Muscle of back (tissue), 3 donors: ENCODE measurements at regions not wholly inside any gene's neighbourhood (a gene's known extent, or its start where the extent isn't known, plus 50 kb on each side); places are given as distances from the start of the nearest gene placed in this dataset.
A peak's percentile ranks its signal among the peaks of the same experiment; 100 is the strongest.
"Not testable (repeated sequence)": the region's sequence is repeated elsewhere in the genome, so short reads cannot be mapped to it uniquely, and the experiment has no call there.

Experiments used
- DNase-seq, 3 donors: peaks; one replicate each; pipeline versions ENCODE4 v3.0.0 to v3.0.0-alpha.2; 2013

- DNase-seq = no peak
Observed at GRCh38 chr1:58836408-58836807, 52.6 kb upstream of the JUN start.

- DNase-seq = no peak
Observed at GRCh38 chr1:58837886-58838285, 54.0 kb upstream of the JUN start.

GRCh38 chr1:58839147-58839795, 55.4 kb upstream of the JUN start:
- DNase-seq = no peak

- no peak for DNase-seq
Observed at GRCh38 chr1:58839846-58840835, 56.3 kb upstream of the JUN start.

- no peak for DNase-seq
Observed at GRCh38 chr1:58841455-58841854, 57.6 kb upstream of the JUN start.

GRCh38 chr1:58842941-58843340, 59.1 kb upstream of the JUN start:
- DNase-seq = no peak

- no peak for DNase-seq
Observed at GRCh38 chr1:58844176-58844575, 60.3 kb upstream of the JUN start.

GRCh38 chr1:58845942-58846341, 62.1 kb upstream of the JUN start:
- DNase-seq = no peak

- peak in 2 of 3 donors; percentile 25 to 97 for DNase-seq
Observed at GRCh38 chr1:58848818-58849411, 65.1 kb upstream of the JUN start.

GRCh38 chr1:58849551-58849950, 65.7 kb upstream of the JUN start:
- DNase-seq = no peak

GRCh38 chr1:58850636-58851035, 66.8 kb upstream of the JUN start:
- peak in 1 of 3 donors; percentile 39 for DNase-seq

- DNase-seq = no peak
Observed at GRCh38 chr1:58852731-58853485, 69.1 kb upstream of the JUN start.

GRCh38 chr1:58854576-58854975, 70.7 kb upstream of the JUN start:
- no peak for DNase-seq

- DNase-seq = no peak
Observed at GRCh38 chr1:58855274-58856165, 71.7 kb upstream of the JUN start.

GRCh38 chr1:58856281-58856680, 72.4 kb upstream of the JUN start:
- not testable (repeated sequence) for DNase-seq

GRCh38 chr1:58857680-58858673, 74.1 kb upstream of the JUN start:
- no peak for DNase-seq

- DNase-seq = no peak
Observed at GRCh38 chr1:58859769-58860485, 76.1 kb upstream of the JUN start.

GRCh38 chr1:58861076-58861475, 77.2 kb upstream of the JUN start:
- DNase-seq = no peak

- DNase-seq = no peak
Observed at GRCh38 chr1:58861506-58861905, 77.7 kb upstream of the JUN start.
